ENCODE measurements at regions not wholly inside any gene's neighbourhood (a gene's known extent, or its start where the extent isn't known, plus 50 kb on each side); places are given as distances from the start of the nearest gene placed in this dataset.

DNA sequence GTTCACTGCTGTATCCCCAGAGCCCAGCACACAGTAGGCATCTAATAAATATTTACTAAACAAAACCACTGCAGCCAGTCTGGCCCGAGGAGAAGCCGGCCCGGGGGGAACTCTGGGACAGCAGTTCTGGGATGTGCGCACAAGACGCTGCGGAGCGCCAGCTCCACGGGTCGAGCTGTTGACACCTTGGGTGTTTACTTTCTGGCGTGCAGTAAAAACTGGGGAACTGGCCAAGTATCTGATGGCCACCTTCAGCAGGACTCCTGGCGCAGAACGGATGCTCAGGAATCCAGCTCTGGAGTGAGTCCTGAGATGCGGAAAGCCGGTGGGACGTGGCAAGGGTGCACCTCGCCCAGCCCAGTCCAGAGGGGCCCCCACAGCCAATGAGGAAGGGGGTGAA is 65.6 kb downstream of the NCOR2 start:
- H3K27ac ChIP-seq, result no peak overlapping the region
- TF ChIP-seq ZFX (IDR thresholded peaks at IDR 0.05; ENCODE audit: borderline replicate concordance), result no peak
- TF ChIP-seq, protein P1, sequence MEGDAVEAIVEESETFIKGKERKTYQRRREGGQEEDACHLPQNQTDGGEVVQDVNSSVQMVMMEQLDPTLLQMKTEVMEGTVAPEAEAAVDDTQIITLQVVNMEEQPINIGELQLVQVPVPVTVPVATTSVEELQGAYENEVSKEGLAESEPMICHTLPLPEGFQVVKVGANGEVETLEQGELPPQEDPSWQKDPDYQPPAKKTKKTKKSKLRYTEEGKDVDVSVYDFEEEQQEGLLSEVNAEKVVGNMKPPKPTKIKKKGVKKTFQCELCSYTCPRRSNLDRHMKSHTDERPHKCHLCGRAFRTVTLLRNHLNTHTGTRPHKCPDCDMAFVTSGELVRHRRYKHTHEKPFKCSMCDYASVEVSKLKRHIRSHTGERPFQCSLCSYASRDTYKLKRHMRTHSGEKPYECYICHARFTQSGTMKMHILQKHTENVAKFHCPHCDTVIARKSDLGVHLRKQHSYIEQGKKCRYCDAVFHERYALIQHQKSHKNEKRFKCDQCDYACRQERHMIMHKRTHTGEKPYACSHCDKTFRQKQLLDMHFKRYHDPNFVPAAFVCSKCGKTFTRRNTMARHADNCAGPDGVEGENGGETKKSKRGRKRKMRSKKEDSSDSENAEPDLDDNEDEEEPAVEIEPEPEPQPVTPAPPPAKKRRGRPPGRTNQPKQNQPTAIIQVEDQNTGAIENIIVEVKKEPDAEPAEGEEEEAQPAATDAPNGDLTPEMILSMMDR (IDR thresholded peaks at IDR 0.05), result no peak

DNA sequence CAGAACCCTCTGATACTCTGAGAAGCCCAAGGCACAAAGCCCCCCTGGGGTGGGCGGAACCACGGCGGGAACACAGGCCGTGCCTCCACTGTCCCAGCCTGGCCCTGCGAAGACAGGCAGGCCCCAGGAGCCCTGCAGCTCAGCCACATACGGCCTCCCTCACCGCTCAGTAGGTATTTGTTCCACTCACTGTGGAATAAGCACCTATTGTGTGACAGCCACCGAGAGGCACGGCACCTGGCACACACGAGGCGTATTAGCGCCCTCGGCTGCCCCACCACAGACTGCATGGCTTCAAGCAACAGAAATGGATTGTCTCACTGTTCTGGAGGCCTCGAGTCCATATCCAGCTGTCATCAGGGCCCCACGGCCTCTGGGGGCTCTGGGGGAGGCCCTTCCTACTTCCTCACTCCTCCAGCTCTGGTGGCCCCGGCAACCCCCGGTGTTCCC is 66.3 kb downstream of the NCOR2 start:
- no peak overlapping the region for H3K27ac ChIP-seq
- TF ChIP-seq ZFX (IDR thresholded peaks at IDR 0.05; ENCODE audit: borderline replicate concordance), result no peak
- TF ChIP-seq, protein P1 (IDR thresholded peaks at IDR 0.05), result no peak

DNA sequence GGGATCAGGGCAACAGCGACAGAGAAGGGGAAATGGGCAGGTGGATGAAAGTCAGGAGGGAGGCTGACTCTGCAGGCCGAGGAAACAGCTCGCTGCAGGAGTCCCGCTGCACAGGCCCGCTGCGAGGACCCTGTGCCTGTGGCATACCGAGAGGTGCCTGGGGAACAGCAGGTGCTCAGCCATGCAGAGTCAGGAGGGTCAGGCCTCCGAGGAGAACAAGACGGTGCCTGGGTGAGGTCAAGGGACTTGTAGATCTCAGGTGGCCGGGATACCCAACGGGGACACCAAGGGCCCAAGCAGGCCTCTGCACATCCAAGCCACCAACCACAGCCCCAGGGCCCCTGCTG is 67.5 kb downstream of the NCOR2 start:
- no peak for TF ChIP-seq ZFX (IDR thresholded peaks at IDR 0.05; ENCODE audit: borderline replicate concordance)
- TF ChIP-seq, protein P1 (IDR thresholded peaks at IDR 0.05), result no peak
- no peak overlapping the region for H3K27ac ChIP-seq

DNA sequence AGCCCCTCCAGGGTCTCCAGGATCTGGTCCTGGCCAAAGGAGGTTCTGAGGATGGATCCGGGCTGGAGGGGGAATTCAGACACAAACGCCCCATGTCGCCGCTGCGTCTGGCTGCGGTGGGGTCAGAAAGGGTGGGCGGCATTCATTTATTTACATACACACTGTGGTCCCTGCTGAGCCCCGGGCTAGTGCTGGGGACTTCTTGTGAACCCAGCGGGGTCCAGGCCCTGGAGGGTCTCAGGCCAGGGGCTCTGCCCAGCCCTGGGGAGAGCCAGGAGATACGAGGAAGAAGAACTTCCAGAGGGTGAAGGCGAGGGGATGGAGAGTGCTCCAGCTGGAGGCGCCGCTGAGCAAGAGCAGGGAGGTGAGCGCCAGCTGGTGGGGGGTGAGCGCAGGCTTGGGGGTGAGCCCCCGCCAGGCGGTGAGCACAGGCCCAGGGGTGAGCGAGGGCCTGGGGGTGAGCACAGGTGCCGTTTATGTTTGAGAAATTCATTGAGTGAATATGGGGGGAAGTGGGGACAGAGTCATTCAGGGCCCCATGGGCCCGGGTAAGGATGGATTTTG is 68.1 kb downstream of the NCOR2 start:
- TF ChIP-seq, protein P1 (IDR thresholded peaks at IDR 0.05), result peak; percentile 25
- TF ChIP-seq ZFX (IDR thresholded peaks at IDR 0.05; ENCODE audit: borderline replicate concordance), result no peak
- no peak overlapping the region for H3K27ac ChIP-seq

DNA sequence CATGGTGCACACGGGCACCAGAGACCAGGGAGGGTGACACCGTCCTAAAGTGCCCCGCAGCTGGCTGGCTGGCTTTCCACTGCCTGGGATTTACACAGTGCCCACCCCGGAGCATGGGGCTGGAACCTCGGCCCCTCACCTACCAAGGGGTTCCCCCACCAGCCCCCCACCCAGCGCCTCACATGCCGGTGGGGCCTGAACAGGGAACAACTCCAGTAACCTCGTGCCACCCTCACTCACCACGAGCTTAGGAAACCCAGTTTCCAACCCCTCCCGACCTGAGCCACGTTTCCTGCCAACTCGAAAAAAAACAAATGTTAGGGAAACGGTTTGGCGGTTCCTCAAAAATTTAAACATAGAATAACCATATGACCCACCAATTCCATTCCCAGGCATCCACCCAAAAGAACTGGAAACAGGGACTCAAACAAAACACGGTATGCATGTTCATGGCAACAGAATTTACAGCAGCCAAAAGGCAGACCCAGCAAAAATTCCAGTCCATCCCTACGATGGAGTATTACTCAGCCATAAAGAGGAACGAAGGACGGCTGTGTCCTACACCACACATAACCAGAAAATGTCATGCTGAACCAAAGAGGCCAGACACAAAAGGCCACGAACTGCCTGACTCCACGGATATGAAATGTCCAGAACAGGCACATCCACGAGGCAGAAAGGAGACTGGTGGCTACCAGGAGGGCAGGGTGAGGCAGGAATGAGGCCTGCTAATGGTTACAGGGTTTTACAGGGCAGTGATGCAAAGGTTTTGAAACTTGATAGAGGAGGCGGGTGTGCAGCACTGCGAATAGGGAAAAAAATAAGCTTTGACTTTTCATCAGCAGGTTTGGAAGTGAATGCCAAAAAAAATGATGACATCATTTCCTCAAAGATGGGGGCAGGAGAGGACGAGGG is 68.9 kb downstream of the NCOR2 start:
- no peak for TF ChIP-seq ZFX (IDR thresholded peaks at IDR 0.05; ENCODE audit: borderline replicate concordance)
- TF ChIP-seq, protein P1 (IDR thresholded peaks at IDR 0.05), result no peak
- no peak overlapping the region for H3K27ac ChIP-seq

DNA sequence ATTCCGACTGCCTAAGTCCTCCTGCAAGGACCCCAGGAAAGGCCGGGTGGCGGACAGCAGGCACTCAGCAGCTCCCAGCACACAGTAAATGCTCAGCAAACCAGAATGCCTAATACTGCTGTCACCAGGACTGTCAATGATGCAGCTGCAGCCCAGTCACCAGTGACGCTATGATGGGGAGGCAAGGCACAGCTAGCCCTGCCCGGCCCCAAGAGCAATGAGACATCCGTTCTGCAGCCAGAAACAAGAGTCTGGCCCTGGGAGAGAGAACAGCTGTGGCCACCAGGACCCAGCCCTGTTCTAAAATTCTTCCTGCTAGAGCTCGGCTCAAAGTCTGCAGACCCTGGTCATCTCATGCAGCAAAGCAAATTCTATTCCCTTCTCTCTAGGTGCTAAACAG is 69.8 kb downstream of the NCOR2 start:
- TF ChIP-seq, protein P1 (IDR thresholded peaks at IDR 0.05), result no peak
- TF ChIP-seq ZFX (IDR thresholded peaks at IDR 0.05; ENCODE audit: borderline replicate concordance), result no peak
- no peak overlapping the region for H3K27ac ChIP-seq

DNA sequence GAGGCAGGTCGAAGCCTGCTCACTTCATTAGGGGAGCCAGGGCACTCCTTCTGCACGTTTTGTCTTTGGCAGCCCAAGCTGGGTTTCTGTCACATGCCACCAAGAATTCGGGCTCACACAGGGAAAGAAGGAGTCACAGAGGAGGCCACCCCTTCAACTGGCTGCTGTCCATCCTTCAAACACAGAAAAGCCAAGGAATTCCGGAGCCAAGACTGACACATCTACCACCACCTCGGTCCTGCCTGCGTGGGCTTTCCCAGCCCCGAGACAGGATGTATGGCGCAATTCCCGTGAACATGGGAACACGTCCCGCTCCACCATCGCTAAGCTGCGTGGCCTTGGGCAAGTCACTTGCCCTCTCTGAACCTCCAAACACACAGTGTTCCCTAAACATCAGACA is 70.4 kb downstream of the NCOR2 start:
- H3K27ac ChIP-seq, result no peak overlapping the region
- no peak for TF ChIP-seq ZFX (IDR thresholded peaks at IDR 0.05; ENCODE audit: borderline replicate concordance)
- TF ChIP-seq, protein P1 (IDR thresholded peaks at IDR 0.05), result no peak
